DOHH2 (cell line): ENCODE measurements at regions not wholly inside any gene's neighbourhood (a gene's known extent, or its start where the extent isn't known, plus 50 kb on each side); places are given as distances from the start of the nearest gene placed in this dataset.

Source experiments
- H3F3A ChIP-seq: fragments of 200-600 bp; sonication (generic), shearing (Covaris generic); 2 replicates; pipeline ENCODE4 v1.6.0; 2016; ENCODE audit warnings: antibody characterized with exemption, mild to moderate bottlenecking; ENCODE audit not compliant: control insufficient read depth, insufficient read depth
- H3K27ac ChIP-seq: fragments of 200-600 bp; sonication (generic); 2 replicates; pipeline ENCODE4 v1.5.1; 2014; ENCODE audit warnings: low read depth, mild to moderate bottlenecking, low read length, moderate library complexity
- H3K27me3 ChIP-seq: fragments of 200-600 bp; sonication (generic); 2 replicates; pipeline ENCODE4 v1.6.1; 2014; ENCODE audit warnings: mild to moderate bottlenecking, low read length, mixed read lengths; ENCODE audit not compliant: control insufficient read depth
- H3K36me3 ChIP-seq: fragments of 200-600 bp; sonication (generic); 2 replicates; pipeline ENCODE4 v1.6.1; 2014; ENCODE audit warnings: mild to moderate bottlenecking, low read length, moderate library complexity, mixed read lengths; ENCODE audit not compliant: control insufficient read depth
- H3K4me1 ChIP-seq: fragments of 200-600 bp; sonication (generic); 2 replicates; pipeline ENCODE4 v1.6.1; 2014; ENCODE audit warnings: mild to moderate bottlenecking, low read length, mixed read lengths; ENCODE audit not compliant: control insufficient read depth
- H3K4me2 ChIP-seq: fragments of 200-600 bp; sonication (generic); 2 replicates; pipeline ENCODE4 v1.6.0; 2014; ENCODE audit warnings: mild to moderate bottlenecking, low read length, moderate library complexity
- H3K4me3 ChIP-seq: fragments of 200-600 bp; sonication (generic); 2 replicates; pipeline ENCODE4 v1.5.1; 2014; ENCODE audit warnings: mild to moderate bottlenecking, low read length, mixed read lengths
- H3K79me2 ChIP-seq: fragments of 200-600 bp; sonication (generic); 2 replicates; pipeline ENCODE4 v1.6.1; 2014; ENCODE audit warnings: mild to moderate bottlenecking, low read length, mixed read lengths; ENCODE audit not compliant: control insufficient read depth
- H3K9me2 ChIP-seq: fragments of 200-600 bp; sonication (generic); replicated peaks from 2 replicates; pipeline ENCODE4 v1.6.1; 2014; ENCODE audit warnings: mild to moderate bottlenecking, low read length, mixed read lengths; ENCODE audit not compliant: control insufficient read depth
- H3K9me3 ChIP-seq: fragments of 200-600 bp; sonication (generic); 2 replicates; pipeline ENCODE4 v1.6.1; 2014; ENCODE audit warnings: antibody characterized with exemption, low read length, mixed read lengths; ENCODE audit not compliant: control insufficient read depth, insufficient read depth
- H4K20me1 ChIP-seq: fragments of 200-600 bp; sonication (generic); 2 replicates; pipeline ENCODE4 v1.6.0; 2014; ENCODE audit warnings: low read depth, mild to moderate bottlenecking, antibody characterized with exemption, low read length, moderate library complexity; ENCODE audit not compliant: control insufficient read depth, insufficient read depth
- CTCF ChIP-seq: fragments of 200-600 bp; sonication (generic); IDR thresholded peaks from one replicate; pipeline ENCODE4 v1.5.1; 2014; ENCODE audit warnings: antibody characterized with exemption, mild to moderate bottlenecking, low read depth, low read length; ENCODE audit not compliant: poor library complexity, severe bottlenecking
- EZH2phosphoT487 ChIP-seq: fragments of 200-600 bp; sonication (generic); IDR thresholded peaks from 2 replicates; pipeline ENCODE4 v1.6.1; 2017; ENCODE audit warnings: borderline replicate concordance, mild to moderate bottlenecking, antibody characterized with exemption, low read length, moderate library complexity, mixed read lengths

- no peaks in the 10 kb centered on the region for H3F3A ChIP-seq
- no peaks in the 10 kb centered on the region for H3K9me3 ChIP-seq
- no peaks in the 10 kb centered on the region for H3K27me3 ChIP-seq
- no peak overlapping the region for H3K27ac ChIP-seq
- no peak overlapping the region for H3K4me2 ChIP-seq
- H3K36me3 ChIP-seq = no peaks in the 10 kb centered on the region
- H4K20me1 ChIP-seq = no peaks in the 10 kb centered on the region
- TF ChIP-seq CTCF (no peak), EZH2phosphoT487 (no peak)
- H3K4me3 ChIP-seq = no peak overlapping the region
- no peaks in the 10 kb centered on the region for H3K9me2 ChIP-seq
- H3K79me2 ChIP-seq = no peaks in the 10 kb centered on the region
- H3K4me1 ChIP-seq = no peaks in the 10 kb centered on the region
Observed at GRCh38 chr4:128583753-128584712, 225.5 kb upstream of the JADE1 start.

GRCh38 chr4:128582427-128582870 is 227.1 kb upstream of the JADE1 start:
- H3K4me1 ChIP-seq = no peaks in the 10 kb centered on the region
- H3K9me2 ChIP-seq = no peaks in the 10 kb centered on the region
- no peak overlapping the region for H3K27ac ChIP-seq

GRCh38 chr4:128579154-128579853 is 230.2 kb upstream of the JADE1 start:
- no peak overlapping the region for H3K4me2 ChIP-seq
- H3K27ac ChIP-seq = no peak overlapping the region
- no peaks in the 10 kb centered on the region for H3K36me3 ChIP-seq
- no peaks in the 10 kb centered on the region for H3K9me2 ChIP-seq
- H4K20me1 ChIP-seq = no peaks in the 10 kb centered on the region
- H3K79me2 ChIP-seq = no peaks in the 10 kb centered on the region
- H3K9me3 ChIP-seq = no peaks in the 10 kb centered on the region
- H3K4me3 ChIP-seq = no peak overlapping the region
- H3K27me3 ChIP-seq = no peaks in the 10 kb centered on the region
- H3F3A ChIP-seq = no peaks in the 10 kb centered on the region
- TF ChIP-seq CTCF (no peak), EZH2phosphoT487 (no peak)
- H3K4me1 ChIP-seq = no peaks in the 10 kb centered on the region

More at GRCh38 chr4:128582427-128582870, 227.1 kb upstream of the JADE1 start:
- Histone ChIP-seq H3K4me2 (no peak overlapping the region), H3K4me3 (no peak overlapping the region), H3K27me3 (no peaks in the 10 kb centered on the region), H3K79me2 (no peaks in the 10 kb centered on the region), H3K36me3 (no peaks in the 10 kb centered on the region), H3K9me3 (no peaks in the 10 kb centered on the region), H3F3A (no peaks in the 10 kb centered on the region), H4K20me1 (no peaks in the 10 kb centered on the region)
- TF ChIP-seq CTCF (no peak), EZH2phosphoT487 (no peak)
